Cerebellar cortex (tissue), 1 donor: ENCODE measurements at regions not wholly inside any gene's neighbourhood (a gene's known extent, or its start where the extent isn't known, plus 50 kb on each side); places are given as distances from the start of the nearest gene placed in this dataset.

Source experiments
- DNase-seq: peaks from one replicate; pipeline ENCODE4 v3.0.0-alpha.2; 2015; ENCODE audit warnings: low spot score

DNA sequence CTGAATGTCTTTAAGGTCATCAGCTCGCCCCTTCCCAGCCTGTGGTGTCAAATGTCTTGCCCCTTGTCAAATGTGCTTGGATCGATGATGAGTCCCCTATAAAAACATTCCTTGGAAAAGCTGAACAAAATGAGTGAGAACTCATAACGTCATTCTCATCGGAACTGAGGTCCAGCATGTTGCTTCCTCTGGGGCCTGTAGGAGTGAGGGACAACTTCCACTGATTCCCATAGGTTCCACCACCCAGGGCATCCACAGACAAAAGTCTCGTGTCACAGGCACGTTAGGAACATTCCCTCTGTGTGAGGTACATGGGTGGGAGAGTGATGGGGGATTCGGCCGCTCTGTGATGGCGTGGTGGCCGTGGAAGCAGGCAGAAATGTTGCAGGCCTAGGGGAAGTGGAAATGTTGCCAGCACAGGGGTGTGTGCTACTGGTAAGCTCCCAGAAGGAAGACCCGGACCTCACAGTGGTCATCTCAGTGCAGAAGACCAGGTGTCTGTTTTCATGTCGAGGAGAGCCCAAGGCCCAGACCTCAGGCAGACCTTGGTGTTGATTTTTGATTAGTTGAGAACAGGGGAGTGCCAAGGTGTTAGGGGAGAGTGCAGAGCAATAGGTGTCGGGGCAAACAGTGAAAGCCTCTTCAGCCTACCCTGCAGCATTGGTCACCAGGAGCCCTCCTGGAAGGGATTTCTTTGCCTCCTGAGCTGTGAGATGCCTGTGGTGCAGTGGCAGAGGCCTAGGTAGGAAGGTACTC lies 96.8 kb downstream of the SNRPN start:
- no peak for DNase-seq

DNA sequence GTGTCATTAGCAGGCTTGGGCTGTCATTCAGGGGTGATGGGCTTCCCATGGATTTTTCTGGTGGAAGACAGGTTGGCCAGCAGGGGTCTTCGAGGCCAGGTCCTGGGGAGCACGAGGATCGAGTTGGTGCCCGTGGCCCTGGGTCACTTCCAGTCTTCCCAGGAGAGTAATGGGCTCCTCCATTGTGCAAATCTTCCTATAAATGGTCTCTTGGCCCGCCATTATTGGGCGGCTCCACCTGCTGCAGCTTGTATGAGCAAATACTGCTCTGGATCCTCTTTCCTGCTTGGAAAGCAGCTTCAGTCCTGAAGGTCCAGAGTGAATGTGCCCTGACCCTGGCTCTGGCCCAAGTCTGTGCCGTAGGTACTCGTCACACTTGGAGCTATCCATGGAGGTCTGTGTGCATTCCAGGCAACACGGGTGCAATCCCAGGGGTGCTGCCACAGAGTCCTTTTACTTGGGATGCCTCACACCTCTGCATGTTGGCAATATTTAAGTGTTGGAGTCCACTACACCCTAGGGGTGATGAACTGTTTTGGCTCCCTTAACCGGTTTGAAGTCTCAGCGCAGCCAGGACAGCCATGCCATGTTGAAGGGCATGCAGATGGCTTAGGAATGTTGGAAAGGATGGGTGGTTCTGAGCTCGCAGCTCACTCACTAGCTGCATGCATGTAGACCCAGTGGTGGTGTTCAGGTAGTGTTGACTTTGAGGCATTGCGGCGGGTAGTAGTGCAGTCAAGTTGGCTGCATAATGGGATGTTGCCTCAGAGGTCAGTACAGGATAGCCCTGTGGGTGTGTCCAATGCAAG lies 97.6 kb downstream of the SNRPN start:
- no peak for DNase-seq

DNA sequence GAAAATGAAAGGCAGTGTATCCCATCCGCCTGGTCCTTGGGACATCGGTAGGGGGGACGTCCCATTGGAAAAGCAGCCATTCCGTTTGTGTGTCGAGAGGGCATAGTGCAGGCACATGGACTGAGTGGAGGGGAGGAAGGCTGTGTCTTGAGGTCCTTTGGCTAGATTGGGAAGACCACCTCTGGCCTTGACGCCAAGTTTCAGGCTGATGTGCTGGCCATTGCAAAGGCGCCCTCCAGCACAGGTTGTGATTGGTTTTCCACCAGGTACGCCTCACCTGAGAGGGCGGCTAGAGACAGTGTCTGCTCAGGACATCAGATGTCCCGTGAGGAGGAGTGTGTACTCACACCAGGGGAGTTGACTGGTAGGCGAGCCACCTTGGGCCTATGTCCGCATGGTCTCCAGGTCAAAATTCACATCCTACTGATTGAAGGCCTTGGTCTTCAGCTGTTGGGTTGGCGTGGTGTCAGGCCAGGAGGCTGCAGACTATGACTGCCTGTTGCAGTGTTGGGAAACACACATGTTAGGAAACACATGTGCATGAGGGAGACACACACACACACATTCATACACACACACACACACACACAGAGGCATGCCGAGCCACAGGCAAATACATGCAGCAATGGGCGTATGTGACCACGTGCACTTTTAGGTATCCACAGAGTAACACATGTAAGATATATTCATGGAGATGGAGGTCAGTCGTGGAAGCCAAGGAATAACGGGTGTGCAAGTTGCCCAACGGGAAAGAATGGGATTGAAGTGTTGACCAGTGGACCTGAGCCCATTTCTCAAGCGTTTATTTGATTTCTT lies 98.4 kb downstream of the SNRPN start:
- DNase-seq = no peak

DNA sequence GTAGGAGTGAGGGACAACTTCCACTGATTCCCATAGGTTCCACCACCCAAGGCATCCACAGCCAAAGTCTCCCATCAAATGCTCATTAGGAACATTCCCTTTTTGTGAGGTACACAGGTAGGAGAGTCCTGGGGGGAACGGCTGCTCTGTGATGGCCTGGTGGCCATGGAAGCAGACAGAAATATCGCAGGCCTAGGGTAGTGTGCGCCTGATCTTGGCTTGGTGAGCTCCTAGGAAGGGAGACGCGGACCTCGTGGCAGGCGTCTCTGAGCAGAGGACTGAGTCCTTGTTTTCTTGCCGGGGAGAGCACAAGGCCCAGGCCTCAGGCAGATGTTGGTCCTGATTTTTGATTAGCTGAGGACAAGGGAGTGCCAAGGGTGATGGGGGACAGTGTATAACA lies 99.5 kb downstream of the SNRPN start:
- no peak for DNase-seq

DNA sequence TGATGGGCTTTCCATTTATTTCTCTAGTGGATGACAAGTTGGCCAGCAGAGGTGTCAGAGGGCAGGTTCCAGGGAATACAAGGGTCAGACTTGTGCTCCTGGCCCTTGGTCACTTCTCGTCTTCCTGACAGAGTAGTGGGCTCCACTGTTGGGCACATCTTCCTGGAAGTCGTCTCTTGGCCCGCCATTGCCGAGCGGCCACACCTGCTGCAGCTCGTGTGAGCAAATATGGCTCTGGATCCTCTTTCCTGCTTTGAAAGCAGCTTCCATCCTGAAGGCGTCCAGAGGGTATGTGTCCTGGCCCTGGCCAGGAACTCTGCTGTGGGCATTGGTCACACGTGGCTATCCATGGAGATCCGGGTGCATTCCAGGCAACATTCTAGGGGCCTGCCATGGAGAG lies 100.2 kb downstream of the SNRPN start:
- no peak for DNase-seq

DNA sequence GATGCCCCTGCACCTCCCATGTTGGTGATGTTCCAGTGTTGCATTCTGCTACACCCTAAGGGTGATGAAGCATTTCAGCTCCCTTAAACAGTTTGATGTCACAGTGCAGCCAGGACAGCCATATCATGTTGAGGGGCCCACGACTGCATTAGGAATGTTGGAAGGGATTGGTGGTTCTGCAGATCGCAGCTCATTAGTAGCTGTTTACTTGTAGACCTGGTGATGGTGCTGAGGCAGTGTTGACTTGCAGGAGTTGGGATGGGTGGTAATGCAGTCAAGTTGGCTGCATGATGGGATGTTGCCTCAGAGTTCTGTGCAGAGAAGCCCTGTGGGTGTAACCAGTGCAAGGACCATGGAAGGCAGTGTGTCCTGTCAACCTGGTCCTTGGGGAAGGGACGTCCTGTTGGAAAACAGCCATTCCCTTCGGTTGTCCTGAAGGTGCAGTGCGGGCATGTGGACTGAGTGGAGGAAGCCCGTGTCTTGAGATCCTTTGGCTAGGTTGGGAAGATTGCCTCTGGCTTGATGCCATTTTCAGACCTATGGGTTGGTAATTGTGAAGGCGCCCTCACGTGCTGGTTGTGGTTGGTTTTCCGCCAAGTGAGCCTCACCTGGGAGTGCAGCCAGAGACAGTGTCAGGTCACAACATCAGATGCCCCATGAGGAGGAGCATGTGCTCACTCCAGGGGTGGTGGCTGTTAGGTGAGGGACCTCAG lies 100.7 kb downstream of the SNRPN start:
- no peak for DNase-seq

DNA sequence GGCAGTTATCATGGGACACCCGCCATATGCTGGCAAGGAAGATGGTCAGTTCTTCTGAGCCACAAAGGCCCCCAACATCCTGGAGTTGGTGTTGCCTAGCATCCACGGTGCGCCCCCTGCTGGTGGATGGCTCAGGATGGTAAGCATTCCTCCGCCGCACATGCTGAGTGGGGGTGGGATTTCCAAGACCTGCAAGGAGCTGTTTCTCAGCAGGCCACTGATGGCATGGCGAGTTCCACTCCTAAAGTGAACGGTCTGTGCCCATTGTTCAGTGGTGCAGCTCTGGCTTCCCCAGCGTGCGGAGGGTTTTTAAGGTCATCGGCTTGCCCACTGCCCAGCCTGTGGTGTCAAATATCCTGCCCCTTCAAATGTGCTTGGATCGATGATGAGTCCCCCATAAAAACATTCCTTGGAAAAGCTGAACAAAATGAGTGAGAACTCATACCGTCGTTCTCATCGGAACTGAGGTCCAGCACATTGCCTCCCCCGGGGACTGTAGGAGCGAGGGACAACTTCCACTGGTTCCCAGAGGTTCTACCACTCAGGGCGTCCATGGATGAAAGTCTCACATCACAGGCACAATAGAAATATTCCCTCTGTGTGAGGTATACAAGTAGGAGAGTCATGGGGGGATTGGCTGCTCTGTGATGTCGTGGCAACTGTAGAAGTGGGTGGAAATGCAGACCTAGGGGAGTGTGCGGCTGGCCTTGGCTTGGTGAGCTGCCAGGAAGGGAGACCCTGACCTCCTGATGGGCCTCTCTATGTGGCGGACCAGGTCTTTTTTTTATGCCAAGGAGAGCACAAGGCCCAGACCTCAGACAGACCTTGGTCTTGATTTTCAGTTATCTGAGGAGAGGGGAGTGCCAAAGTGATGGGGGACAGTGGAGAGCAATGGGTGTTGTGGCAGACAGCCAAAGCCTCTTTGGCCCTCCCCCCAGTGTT lies 102.0 kb downstream of the SNRPN start:
- DNase-seq = no peak

DNA sequence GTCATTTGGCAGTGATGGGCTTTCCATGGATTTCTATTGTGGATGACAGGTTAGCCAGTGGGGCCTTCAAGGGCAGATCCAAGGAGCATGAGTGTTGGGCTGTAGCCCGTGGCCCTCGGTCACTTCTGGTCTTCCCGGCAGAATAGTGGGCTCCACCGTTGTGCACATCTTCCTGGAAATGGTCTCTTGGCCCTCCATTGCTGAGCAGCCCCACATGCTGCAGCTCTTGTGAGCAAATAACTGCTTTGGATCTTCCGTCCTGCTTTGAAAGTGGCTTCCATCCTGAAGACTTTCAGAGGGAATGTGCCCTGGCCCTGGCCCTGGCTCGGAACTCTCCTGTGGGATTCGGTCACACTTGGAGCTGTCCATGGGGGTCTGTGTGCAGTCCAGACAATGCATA lies 102.8 kb downstream of the SNRPN start:
- no peak for DNase-seq

DNA sequence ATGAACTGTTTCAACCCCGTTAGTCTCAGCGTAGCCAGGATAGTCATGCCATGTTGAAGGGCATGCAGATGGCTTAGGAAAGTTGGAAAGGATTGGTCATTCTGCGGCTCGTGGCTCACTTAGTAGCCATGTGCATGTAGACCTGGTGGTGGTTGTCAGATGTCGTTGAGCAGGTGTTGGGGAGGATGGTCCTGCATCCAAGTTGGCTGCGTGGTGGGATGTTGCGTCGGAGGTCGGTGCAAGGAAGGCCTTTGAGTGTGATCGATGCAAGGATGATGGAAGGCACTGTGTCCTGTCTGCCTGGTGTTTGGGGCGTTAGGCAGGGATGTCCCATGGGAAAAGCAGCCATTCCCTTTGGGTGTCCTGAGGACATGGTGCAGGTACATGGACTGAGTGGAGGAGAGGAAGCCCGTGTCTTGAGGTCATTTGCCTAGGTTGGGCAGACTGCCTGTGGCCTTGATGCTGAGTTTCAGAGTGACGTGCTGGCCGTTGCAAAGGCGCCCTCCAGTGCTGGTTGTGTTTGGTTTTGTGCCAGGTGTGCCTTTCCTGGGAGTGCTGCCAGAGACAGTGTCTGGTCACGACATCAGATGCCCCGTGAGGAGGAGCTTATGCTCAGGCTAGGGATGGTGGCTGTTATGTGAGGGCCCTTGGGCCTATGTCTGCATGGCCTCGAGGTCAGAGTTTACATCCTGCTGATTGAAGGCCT lies 103.4 kb downstream of the SNRPN start:
- DNase-seq = no peak

DNA sequence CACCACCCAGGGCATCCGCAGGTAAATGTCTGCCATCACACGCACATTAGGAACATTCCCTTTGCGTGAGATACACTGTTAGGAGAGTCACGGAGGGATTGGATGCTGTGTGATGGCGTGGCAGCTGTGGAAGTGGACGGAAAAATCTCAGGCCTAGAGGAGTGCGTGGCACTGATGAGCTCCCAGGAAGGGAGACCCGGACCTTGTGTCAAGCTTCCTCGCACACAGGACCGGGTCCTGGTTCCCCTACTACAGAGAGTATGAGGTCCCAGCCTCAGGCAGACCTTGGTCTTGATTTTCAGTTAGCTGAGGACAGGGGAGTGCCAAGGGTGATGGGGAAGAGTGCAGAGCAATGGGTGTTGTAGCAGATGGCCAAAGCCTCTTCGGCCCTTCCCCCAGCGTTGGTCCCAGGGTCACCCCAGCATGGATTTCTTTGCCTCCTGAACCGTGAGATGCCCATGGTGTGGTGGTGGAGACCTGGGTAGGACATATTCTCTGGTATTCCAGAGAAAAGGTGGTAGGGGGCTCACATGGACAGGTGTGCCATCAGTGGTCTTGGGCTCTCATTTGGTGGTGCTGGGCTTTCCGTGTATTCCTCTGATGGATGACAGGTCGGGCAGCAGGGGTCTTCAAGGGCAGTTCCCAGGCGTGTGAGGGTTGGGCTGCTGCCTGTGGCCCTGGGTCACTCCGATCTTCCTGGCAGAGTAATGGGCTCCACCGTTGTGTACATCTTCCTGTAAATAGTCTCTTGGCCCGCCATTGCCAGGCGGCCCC lies 105.1 kb downstream of the SNRPN start:
- no peak for DNase-seq

DNA sequence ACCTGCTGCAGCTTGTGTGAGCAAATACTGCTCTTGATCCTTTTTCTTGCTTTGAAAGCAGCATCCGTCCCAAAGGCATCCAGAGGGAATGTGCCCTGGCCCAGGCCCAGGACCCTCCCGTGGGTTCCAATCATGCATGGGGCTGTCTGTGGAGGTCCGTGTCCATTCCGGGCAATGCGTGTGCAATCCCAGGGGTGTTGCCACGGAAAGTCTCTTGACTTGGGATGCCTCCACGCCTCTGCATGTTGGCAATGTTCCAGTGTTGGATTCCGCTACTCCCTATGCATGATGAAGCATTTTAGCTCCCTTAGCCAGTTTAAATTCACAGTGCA lies 105.7 kb downstream of the SNRPN start:
- DNase-seq = no peak

DNA sequence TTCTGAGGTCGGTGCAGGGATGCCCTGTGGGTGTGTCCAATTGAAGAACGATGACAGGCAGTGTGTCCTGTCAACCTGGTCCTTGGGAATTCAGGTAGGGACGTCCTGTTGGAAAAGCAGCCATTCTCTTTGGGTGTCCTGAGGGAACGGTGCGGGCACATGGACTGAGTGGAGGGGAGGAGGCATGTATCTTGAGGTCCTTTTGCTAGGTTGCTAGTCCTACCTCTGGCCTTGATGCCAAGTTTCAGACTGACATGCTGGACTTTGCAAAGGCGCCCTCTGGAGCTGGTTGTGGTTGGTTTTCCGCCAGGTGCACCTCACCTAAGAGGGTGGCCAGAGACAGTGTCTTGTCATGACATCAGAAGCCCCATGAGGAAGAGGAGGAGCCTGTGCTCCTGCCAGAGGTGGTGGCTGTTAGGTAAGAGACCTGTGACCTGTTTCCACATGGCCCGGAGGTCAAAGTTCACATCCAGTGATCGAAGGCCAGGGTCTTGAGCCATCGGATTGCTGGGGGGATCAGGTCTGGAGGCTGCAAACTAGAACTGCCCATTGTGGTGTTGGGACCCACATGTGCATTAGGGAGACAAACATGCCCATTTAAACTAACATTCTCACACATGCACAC lies 106.3 kb downstream of the SNRPN start:
- no peak for DNase-seq

DNA sequence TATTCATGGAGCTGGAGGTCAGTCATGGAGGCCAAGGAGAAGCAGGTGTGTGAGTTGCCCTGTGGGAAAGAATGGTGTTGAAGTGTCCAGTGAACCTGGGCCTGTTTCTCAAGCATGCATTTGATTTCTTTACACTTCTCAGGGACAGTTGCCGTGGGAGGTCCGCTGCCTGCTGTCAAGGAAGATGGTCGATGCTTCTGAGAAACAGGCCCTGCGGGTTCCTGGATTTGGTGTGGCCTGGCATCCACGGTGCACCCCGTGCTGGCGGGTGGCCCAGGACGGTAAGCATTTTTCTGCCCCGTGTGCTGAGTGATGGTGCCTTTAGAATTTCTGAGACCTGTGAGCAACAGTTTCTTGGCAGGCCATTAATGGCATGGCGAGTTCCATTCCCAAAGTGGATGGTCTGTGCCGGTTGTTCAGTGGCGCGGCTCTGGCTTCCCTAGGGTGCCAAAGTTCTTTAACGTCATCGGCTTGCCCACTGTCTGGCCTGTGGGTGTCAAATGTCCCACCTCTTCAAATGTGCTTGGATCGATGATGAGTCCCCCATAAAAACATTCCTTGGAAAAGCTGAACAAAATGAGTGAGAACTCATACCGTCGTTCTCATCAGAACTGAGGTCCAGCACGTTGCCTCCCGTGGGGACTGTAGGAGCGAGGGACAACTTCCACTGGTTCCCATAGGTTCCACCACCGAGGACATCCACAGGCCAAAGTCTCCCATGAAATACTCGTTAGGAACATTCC lies 107.2 kb downstream of the SNRPN start:
- no peak for DNase-seq

DNA sequence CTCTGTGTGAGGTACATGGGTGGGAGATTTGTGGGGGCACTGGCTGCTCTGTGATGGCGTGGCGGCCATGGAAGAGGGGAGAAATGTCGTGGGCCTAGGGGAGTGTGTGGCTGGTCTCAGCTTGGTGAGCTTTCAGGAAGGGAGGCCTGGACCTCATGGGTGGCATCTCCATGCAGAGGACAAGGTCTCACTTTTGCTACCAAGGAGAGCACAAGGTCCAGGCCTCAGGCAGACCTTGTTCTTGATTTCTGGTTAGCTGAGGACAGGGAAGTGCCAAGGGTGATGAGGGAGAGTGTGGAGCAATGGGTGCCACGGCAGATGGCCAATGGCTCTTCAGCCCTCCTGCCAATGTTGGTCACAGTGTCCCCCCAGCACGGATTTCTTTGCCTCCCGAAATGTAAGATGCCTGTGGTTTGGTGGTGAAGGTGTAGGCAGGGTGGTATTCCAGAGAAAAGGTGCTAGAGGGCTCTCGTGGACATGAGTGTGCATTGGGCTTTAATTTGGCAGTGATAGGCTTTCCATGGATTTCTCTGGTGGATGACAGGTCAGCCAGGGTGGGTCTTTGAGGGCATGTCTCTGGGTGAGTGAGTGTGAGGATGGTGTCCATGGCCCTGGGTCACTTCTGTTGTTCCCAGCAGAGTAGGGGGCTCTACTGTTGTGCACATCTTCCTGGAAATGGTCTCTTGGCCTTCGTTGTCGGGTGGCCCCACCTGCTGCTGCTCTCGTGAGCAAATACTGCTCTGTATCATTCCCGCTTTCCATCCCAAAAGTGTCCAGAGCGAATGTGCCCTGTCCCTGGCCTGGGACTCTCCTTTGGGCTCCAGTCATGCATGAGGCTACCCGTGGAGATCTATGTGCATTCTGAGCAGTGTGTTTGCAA lies 108.0 kb downstream of the SNRPN start:
- no peak for DNase-seq

DNA sequence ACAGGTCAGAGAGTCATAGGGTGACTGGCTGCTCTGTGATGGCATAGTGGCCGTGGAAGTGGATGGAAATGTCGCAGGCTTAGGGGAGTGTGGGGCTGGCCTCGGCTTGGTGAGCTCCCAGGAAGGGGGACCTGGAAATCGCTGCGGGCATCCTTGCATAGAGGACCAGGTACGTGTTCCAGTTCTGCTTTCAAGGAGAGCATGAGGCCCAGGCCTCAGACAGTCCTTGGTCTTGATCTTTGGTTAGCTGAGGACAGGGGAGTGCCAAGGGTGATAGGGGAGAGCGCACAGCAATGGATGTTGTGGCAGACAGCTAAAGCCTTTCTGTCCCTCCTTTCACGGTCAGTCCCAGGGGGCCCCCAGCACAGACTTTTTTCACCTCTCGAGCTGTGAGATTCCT lies 110.5 kb downstream of the SNRPN start:
- DNase-seq = no peak

DNA sequence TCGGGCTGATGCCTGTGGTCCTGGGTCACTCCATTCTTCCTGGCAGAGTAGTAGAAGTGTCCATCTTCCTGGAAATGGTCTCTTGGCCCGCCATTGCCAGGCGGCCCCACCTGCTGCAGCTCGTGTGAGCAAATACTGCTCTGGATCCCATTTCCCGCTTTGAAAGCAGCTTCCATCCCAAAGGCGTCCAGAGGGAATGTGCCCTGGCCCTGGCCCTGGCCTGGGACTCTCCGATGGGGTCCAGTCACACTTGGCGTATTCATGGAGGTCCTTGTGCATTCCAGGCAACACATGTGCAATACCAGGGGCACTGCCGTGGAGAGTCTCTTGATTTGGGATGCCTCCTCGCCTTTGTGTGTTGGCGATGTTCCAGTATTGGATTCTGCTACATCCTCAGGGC lies 111.1 kb downstream of the SNRPN start:
- DNase-seq = no peak

DNA sequence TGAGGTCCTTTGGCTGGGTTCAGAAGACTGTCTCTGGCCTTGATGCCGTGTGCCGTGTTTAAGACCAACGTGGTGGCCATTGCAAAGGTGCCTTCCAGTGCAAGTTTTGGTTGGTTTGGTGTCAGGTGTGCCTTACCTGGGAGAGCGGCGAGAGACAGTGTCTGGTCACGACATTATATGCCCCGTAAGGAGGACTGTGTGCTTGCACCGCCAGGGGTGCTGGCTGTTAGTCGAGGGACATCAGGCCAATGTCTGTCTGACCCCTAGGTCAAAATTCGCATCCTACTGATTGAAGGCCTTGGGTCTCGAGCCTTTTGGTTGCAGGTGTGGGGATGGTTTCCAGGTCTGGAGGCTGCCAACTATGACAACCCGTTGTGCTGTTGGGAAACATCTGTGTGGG lies 111.9 kb downstream of the SNRPN start:
- no peak for DNase-seq
